OCI-LY7 (cell line): ENCODE measurements at regions not wholly inside any gene's neighbourhood (a gene's known extent, or its start where the extent isn't known, plus 50 kb on each side); places are given as distances from the start of the nearest gene placed in this dataset.

Experiments
- CTCF ChIP-seq: fragments of 200-600 bp; sonication (generic); conservative IDR thresholded peaks from 2 replicates; pipeline ENCODE4 v1.5.1; 2014; ENCODE audit warnings: mild to moderate bottlenecking, antibody characterized with exemption, low read length, moderate library complexity, mixed read lengths
- EZH2phosphoT487 ChIP-seq: fragments of 200-600 bp; sonication (generic); IDR thresholded peaks from 2 replicates; pipeline ENCODE4 v1.6.1; 2018; ENCODE audit warnings: low read depth, borderline replicate concordance, mild to moderate bottlenecking, mixed run types, antibody characterized with exemption, low read length, moderate library complexity, mixed read lengths

- no peak for TF ChIP-seq CTCF
- TF ChIP-seq EZH2phosphoT487, result no peak
Measured at GRCh38 chr4:3598695-3599227, 66.5 kb upstream of the LRPAP1 start.
